Caco-2 (cell line): ENCODE measurements at regions not wholly inside any gene's neighbourhood (a gene's known extent, or its start where the extent isn't known, plus 50 kb on each side); places are given as distances from the start of the nearest gene placed in this dataset.

ENCODE experiments used
- BruUV-seq: library from RNA; stranded (reverse); fragments of 400-500 nt; replicated peaks from 2 replicates; lab custom pipeline; 2021; lab: Mats Ljungman, UMichigan
- CTCF ChIA-PET: fragments of 300-600 bp; sonication (Branson Sonifier 250); formaldehyde crosslinking; loops from one replicate; lab custom pipeline; 2022; ENCODE audit warnings: antibody characterized with exemption; lab: Charles Lee
- POLR2A ChIA-PET: fragments of 300-600 bp; sonication (Branson Sonifier 250); formaldehyde crosslinking; loops from one replicate; lab custom pipeline; 2022; ENCODE audit warnings: antibody characterized with exemption; lab: Charles Lee
- DNase-seq, 2 experiments: peaks; one replicate each; pipeline versions ENCODE4 v3.0.0 to v3.0.0-alpha.2; 2020 to 2022
- H3K27me3 ChIP-seq: replicated peaks from 2 replicates; pipeline ENCODE4 v1.6.0; 2011; ENCODE audit warnings: low read length; ENCODE audit not compliant: control insufficient read depth, insufficient read depth
- H3K36me3 ChIP-seq: 2 replicates; pipeline ENCODE4 v1.5.1; 2011; ENCODE audit warnings: low read length; ENCODE audit not compliant: control insufficient read depth, insufficient read depth
- H3K4me1 ChIP-seq: fragments of 250-450 bp; sonication (Bioruptor Pico); 2 replicates; pipeline ENCODE4 v1.5.1; 2020; ENCODE audit warnings: mild to moderate bottlenecking
- H3K4me3 ChIP-seq: 2 replicates; pipeline ENCODE4 v1.5.1; 2011; ENCODE audit warnings: low read depth, mild to moderate bottlenecking, control low read depth, low read length
- H3K9me3 ChIP-seq: fragments of 250-450 bp; sonication (Bioruptor Pico); 2 replicates; pipeline ENCODE4 v1.5.1; 2020; ENCODE audit warnings: mild to moderate bottlenecking, moderate library complexity
- H3K27ac Mint-ChIP-seq: one replicate; pipeline ENCODE4 v1.8.0; 2022; ENCODE audit warnings: mixed read lengths; ENCODE audit not compliant: unreplicated experiment
- H3K27me3 Mint-ChIP-seq: one replicate; pipeline ENCODE4 v1.8.0; 2022; ENCODE audit warnings: mixed read lengths; ENCODE audit not compliant: insufficient read depth, unreplicated experiment
- H3K36me3 Mint-ChIP-seq: one replicate; pipeline ENCODE4 v1.8.0; 2022; ENCODE audit warnings: mild to moderate bottlenecking, mixed read lengths; ENCODE audit not compliant: insufficient read depth, unreplicated experiment
- H3K4me1 Mint-ChIP-seq: one replicate; pipeline ENCODE4 v1.8.0; 2022; ENCODE audit warnings: low read depth, mixed read lengths; ENCODE audit not compliant: unreplicated experiment
- H3K4me3 Mint-ChIP-seq: one replicate; pipeline ENCODE4 v1.8.0; 2022; ENCODE audit warnings: mild to moderate bottlenecking, moderate library complexity, mixed read lengths; ENCODE audit not compliant: unreplicated experiment
- H3K9me3 Mint-ChIP-seq: one replicate; pipeline ENCODE4 v1.8.0; 2022; ENCODE audit warnings: mixed read lengths; ENCODE audit not compliant: unreplicated experiment
- CTCF ChIP-seq, 2 experiments: fragments of 200-600 bp in 1 of 2; IDR thresholded peaks; 1 replicate in 1 of 2; 2 replicates in 1 of 2; pipeline versions ENCODE4 v1.5.1 to v1.8.0; 2011 to 2022; ENCODE audit warnings: antibody characterized with exemption in 1 of 2, control low read depth in 1 of 2, inconsistent platforms in 1 of 2, low read depth in 1 of 2, low read length in 1 of 2, mild to moderate bottlenecking in 1 of 2, moderate library complexity in 1 of 2; ENCODE audit not compliant: insufficient read depth in 1 of 2, severe bottlenecking in 1 of 2, unreplicated experiment in 1 of 2
- intact Hi-C: fragments of 100-400 bp; cut with micrococcal nuclease; formaldehyde crosslinking; loops from one replicate; pipeline ENCODE4 v1.10.0; 2022; ENCODE audit not compliant: unreplicated experiment

GRCh38 chr9:105067895-105068580 is 140.1 kb upstream of the ABCA1 start:
- peaks cover 4% of the 10 kb centered on the region; the same call in 1 of the 2 replicates for H3K9me3 ChIP-seq
- intact Hi-C loops, result loop anchor here (5.0 to 10.0 kb wide), 4 partner anchors 59 to 347 kb away; partner anchors contain the start of gene SLC44A1
- no TSS peak for BruUV-seq

GRCh38 chr9:105069285-105069684 is 141.3 kb upstream of the ABCA1 start:
- no peaks in the 10 kb centered on the region for H3K9me3 Mint-ChIP-seq
- intact Hi-C loops, result loop anchor here (1.0 to 10.0 kb wide), 5 partner anchors 19 to 346 kb away; partner anchors contain the start of gene SLC44A1
- Histone ChIP-seq H3K27me3 (no peaks in the 10 kb centered on the region), H3K4me1 (peaks cover 35% of the 10 kb centered on the region), H3K9me3 (peaks cover 4% of the 10 kb centered on the region; the same call in 1 of the 2 replicates), H3K4me3 (no peak overlapping the region), H3K36me3 (no peaks in the 10 kb centered on the region)
- H3K27ac Mint-ChIP-seq, result peak overlapping the region; percentile 1
- ChIA-PET POLR2A (no interaction called here), CTCF (no interaction called here)
- no peak overlapping the region for H3K4me3 Mint-ChIP-seq
- H3K4me1 Mint-ChIP-seq, result peaks cover 31% of the 10 kb centered on the region
- DNase-seq, result no peak
- no peaks in the 10 kb centered on the region for H3K27me3 Mint-ChIP-seq
- TF ChIP-seq CTCF (IDR thresholded peaks at IDR 0.05; ENCODE audit: insufficient read depth in 1 of 2, low read depth in 1 of 2, low read length in 1 of 2, severe bottlenecking in 1 of 2, unreplicated experiment in 1 of 2), result no peak
- no TSS peak for BruUV-seq
- peaks cover 13% of the 10 kb centered on the region for H3K36me3 Mint-ChIP-seq

More at GRCh38 chr9:105067895-105068580, 140.1 kb upstream of the ABCA1 start:
- ChIA-PET CTCF (no interaction called here), POLR2A (interaction anchor here (0.6 kb wide), 1 partner anchor 15 kb away, joined by 5 read pairs; no protein-coding TSS in a partner anchor)
- Mint-ChIP-seq H3K36me3 (peaks cover 13% of the 10 kb centered on the region), H3K4me3 (no peak overlapping the region), H3K9me3 (no peaks in the 10 kb centered on the region), H3K4me1 (peaks cover 41% of the 10 kb centered on the region), H3K27me3 (no peaks in the 10 kb centered on the region), H3K27ac (no peak overlapping the region)
- Histone ChIP-seq H3K36me3 (no peaks in the 10 kb centered on the region), H3K4me1 (peaks cover 45% of the 10 kb centered on the region), H3K4me3 (no peak overlapping the region), H3K27me3 (no peaks in the 10 kb centered on the region)
- no peak for TF ChIP-seq CTCF (IDR thresholded peaks at IDR 0.05; ENCODE audit: insufficient read depth in 1 of 2, low read depth in 1 of 2, low read length in 1 of 2, severe bottlenecking in 1 of 2, unreplicated experiment in 1 of 2)
- DNase-seq, result no peak

- Histone ChIP-seq H3K9me3 (peaks cover 4% of the 10 kb centered on the region; the same call in 1 of the 2 replicates), H3K4me1 (peaks cover 31% of the 10 kb centered on the region), H3K4me3 (no peak overlapping the region), H3K36me3 (no peaks in the 10 kb centered on the region), H3K27me3 (no peaks in the 10 kb centered on the region)
- ChIA-PET POLR2A (no interaction called here), CTCF (no interaction called here)
- H3K9me3 Mint-ChIP-seq, result no peaks in the 10 kb centered on the region
- BruUV-seq, result no TSS peak
- H3K4me3 Mint-ChIP-seq, result no peak overlapping the region
- H3K36me3 Mint-ChIP-seq, result peaks cover 13% of the 10 kb centered on the region
- H3K4me1 Mint-ChIP-seq, result peaks cover 29% of the 10 kb centered on the region
- peak overlapping the region; percentile 1 for H3K27ac Mint-ChIP-seq
- H3K27me3 Mint-ChIP-seq, result no peaks in the 10 kb centered on the region
- no peak for TF ChIP-seq CTCF (IDR thresholded peaks at IDR 0.05; ENCODE audit: insufficient read depth in 1 of 2, low read depth in 1 of 2, low read length in 1 of 2, severe bottlenecking in 1 of 2, unreplicated experiment in 1 of 2)
- peak; percentile 47 to 73 for DNase-seq
- intact Hi-C loops, result loop anchor here (1.0 to 10.0 kb wide), 5 partner anchors 19 to 345 kb away; partner anchors contain the start of gene SLC44A1
Measured at GRCh38 chr9:105069696-105070095, 141.7 kb upstream of the ABCA1 start.
